ENCODE measurements at regions not wholly inside any gene's neighbourhood (a gene's known extent, or its start where the extent isn't known, plus 50 kb on each side); places are given as distances from the start of the nearest gene placed in this dataset.
A peak's percentile ranks its signal among the peaks of the same experiment; 100 is the strongest.

- DNase-seq = no peak
Measured at GRCh38 chr7:46705386-46706255, 784.5 kb upstream of the IGFBP3 start.

GRCh38 chr7:46696741-46697140 lies 775.7 kb upstream of the IGFBP3 start:
- no peak for DNase-seq

GRCh38 chr7:46695051-46695708 lies 774.1 kb upstream of the IGFBP3 start:
- peak; percentile 21 for DNase-seq

- no peak for DNase-seq
Measured at GRCh38 chr7:46694058-46694457, 773.0 kb upstream of the IGFBP3 start.

GRCh38 chr7:46687203-46687602 lies 766.1 kb upstream of the IGFBP3 start:
- no peak for DNase-seq

- no peak for DNase-seq
Measured at GRCh38 chr7:46685051-46685450, 764.0 kb upstream of the IGFBP3 start.

GRCh38 chr7:46682836-46683624 lies 762.0 kb upstream of the IGFBP3 start:
- DNase-seq = no peak

- no peak for DNase-seq
Measured at GRCh38 chr7:46681865-46682503, 760.9 kb upstream of the IGFBP3 start.

GRCh38 chr7:46680147-46680546 lies 759.1 kb upstream of the IGFBP3 start:
- no peak for DNase-seq

GRCh38 chr7:46679671-46680070 lies 758.6 kb upstream of the IGFBP3 start:
- no peak for DNase-seq

GRCh38 chr7:46678421-46678820 lies 757.3 kb upstream of the IGFBP3 start:
- DNase-seq = no peak

GRCh38 chr7:46675456-46675855 lies 754.4 kb upstream of the IGFBP3 start:
- DNase-seq = no peak

GRCh38 chr7:46672861-46673260 lies 751.8 kb upstream of the IGFBP3 start:
- DNase-seq = no peak

GRCh38 chr7:46671108-46671769 lies 750.2 kb upstream of the IGFBP3 start:
- DNase-seq = no peak

- no peak for DNase-seq
Measured at GRCh38 chr7:46669028-46669427, 748.0 kb upstream of the IGFBP3 start.

GRCh38 chr7:46664453-46664852 lies 743.4 kb upstream of the IGFBP3 start:
- no peak for DNase-seq

GRCh38 chr7:46663025-46663424 lies 742.0 kb upstream of the IGFBP3 start:
- no peak for DNase-seq

GRCh38 chr7:46661431-46661830 lies 740.4 kb upstream of the IGFBP3 start:
- DNase-seq = no peak

- no peak for DNase-seq
Measured at GRCh38 chr7:46660402-46660980, 739.4 kb upstream of the IGFBP3 start.

- DNase-seq = no peak
Measured at GRCh38 chr7:46658281-46658680, 737.2 kb upstream of the IGFBP3 start.

GRCh38 chr7:46654546-46655443 lies 733.7 kb upstream of the IGFBP3 start:
- no peak for DNase-seq

Measured in retina (tissue), 1 donor.